ENCODE measurements at regions not wholly inside any gene's neighbourhood (a gene's known extent, or its start where the extent isn't known, plus 50 kb on each side); places are given as distances from the start of the nearest gene placed in this dataset.

- DNase-seq: no peak
Observed at GRCh38 chr5:117095346-117096332, 521.0 kb upstream of the SEMA6A start.

GRCh38 chr5:117094114-117094815 lies 519.6 kb upstream of the SEMA6A start:
- no peak for DNase-seq

GRCh38 chr5:117093653-117094052 lies 519.0 kb upstream of the SEMA6A start:
- no peak for DNase-seq

- DNase-seq: no peak
Observed at GRCh38 chr5:117089001-117089400, 514.4 kb upstream of the SEMA6A start.

- no peak for DNase-seq
Observed at GRCh38 chr5:117088176-117088575, 513.6 kb upstream of the SEMA6A start.

- DNase-seq: no peak
Observed at GRCh38 chr5:117084067-117084466, 509.4 kb upstream of the SEMA6A start.

GRCh38 chr5:117082977-117083376 lies 508.4 kb upstream of the SEMA6A start:
- no peak for DNase-seq

GRCh38 chr5:117077142-117077541 lies 502.5 kb upstream of the SEMA6A start:
- no peak for DNase-seq

GRCh38 chr5:117072439-117072838 lies 497.8 kb upstream of the SEMA6A start:
- DNase-seq: no peak

GRCh38 chr5:117065800-117066199 lies 491.2 kb upstream of the SEMA6A start:
- no peak for DNase-seq

GRCh38 chr5:117065161-117065560 lies 490.5 kb upstream of the SEMA6A start:
- DNase-seq: no peak

GRCh38 chr5:117060099-117060498 lies 485.5 kb upstream of the SEMA6A start:
- no peak for DNase-seq

GRCh38 chr5:117058740-117059139 lies 484.1 kb upstream of the SEMA6A start:
- no peak for DNase-seq

GRCh38 chr5:117055517-117055916 lies 480.9 kb upstream of the SEMA6A start:
- no peak for DNase-seq

- no peak for DNase-seq
Observed at GRCh38 chr5:117054911-117055310, 480.3 kb upstream of the SEMA6A start.

- no peak for DNase-seq
Observed at GRCh38 chr5:117054141-117054540, 479.5 kb upstream of the SEMA6A start.

- no peak for DNase-seq
Observed at GRCh38 chr5:117041926-117042595, 467.4 kb upstream of the SEMA6A start.

- DNase-seq: no peak
Observed at GRCh38 chr5:117039035-117039434, 464.4 kb upstream of the SEMA6A start.

- DNase-seq: no peak
Observed at GRCh38 chr5:117027384-117027783, 452.8 kb upstream of the SEMA6A start.

GRCh38 chr5:117020999-117021398 lies 446.4 kb upstream of the SEMA6A start:
- no peak for DNase-seq

GRCh38 chr5:117013280-117013877 lies 438.8 kb upstream of the SEMA6A start:
- DNase-seq: no peak

GRCh38 chr5:117010574-117010973 lies 436.0 kb upstream of the SEMA6A start:
- no peak for DNase-seq

GRCh38 chr5:116998024-116998423 lies 423.4 kb upstream of the SEMA6A start:
- DNase-seq: no peak
